ENCODE measurements at regions not wholly inside any gene's neighbourhood (a gene's known extent, or its start where the extent isn't known, plus 50 kb on each side); places are given as distances from the start of the nearest gene placed in this dataset.

DNA sequence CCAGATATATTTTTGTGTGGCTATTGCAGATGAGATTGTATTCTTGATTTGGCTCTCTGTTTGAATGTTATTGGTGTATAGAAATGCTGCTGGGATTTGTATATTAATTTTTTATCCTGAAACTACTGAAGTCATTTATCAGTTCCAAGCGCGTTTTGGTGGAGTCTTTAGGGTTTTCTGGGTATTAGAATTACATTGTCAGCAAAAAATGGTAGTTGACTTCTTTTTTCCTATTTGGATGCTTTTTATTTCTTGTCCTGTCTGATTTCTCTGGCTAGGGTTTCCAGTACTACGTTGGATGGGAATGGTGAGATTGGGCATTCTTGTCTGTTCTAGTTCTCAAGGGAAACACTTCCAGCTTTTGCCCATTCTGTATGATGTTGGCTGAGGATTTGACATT is 415.5 kb upstream of the CHRM2 start:
- no peak overlapping the region for H3K9ac ChIP-seq (replicated peaks; ENCODE audit: extremely low read depth, insufficient read depth, low read length)
- H3K27ac ChIP-seq (ENCODE audit: insufficient read depth, low read depth, low read length) = no peak overlapping the region
- intact Hi-C loops (cut with micrococcal nuclease) (no loop called here), dilution Hi-C loops (cut with MboI; ENCODE audit: extremely low pct_ligation_motif_present, low sequenced_read_pairs) (no loop called here)
- no peak overlapping the region for H3K4me2 ChIP-seq (ENCODE audit: insufficient read depth, low read length)
- BruUV-seq (replicated peaks) = no TSS peak
- FAIRE-seq = no peak
- no peak overlapping the region for H2AFZ ChIP-seq (ENCODE audit: low read depth, low read length)
- no peaks in the 10 kb centered on the region for H4K20me1 ChIP-seq (replicated peaks; ENCODE audit: control insufficient read depth, extremely low read depth, insufficient read depth, low read length)
- POLR2A ChIA-PET = no interaction called here
- H3K4me3 ChIP-seq (replicated peaks in 1 of 3; ENCODE audit: insufficient read depth in 1 of 3, low read depth in 1 of 3, low read length in 3 of 3) = no peak overlapping the region
- CTCF ChIA-PET = no interaction called here
- no peaks in the 10 kb centered on the region for H3K36me3 ChIP-seq (ENCODE audit: control insufficient read depth in 2 of 2, extremely low read depth in 1 of 2, insufficient read depth in 2 of 2, low read length in 2 of 2)
- TF ChIP-seq FOS (IDR thresholded peaks at IDR 0.05; ENCODE audit: borderline replicate concordance, insufficient read depth, low read length) = no peak
- TF ChIP-seq MAX (IDR thresholded peaks at IDR 0.05; ENCODE audit: insufficient read depth, insufficient read length) = no peak
- no peak for TF ChIP-seq MYC (IDR thresholded peaks at IDR 0.05; ENCODE audit: low read depth, low read length)
- no peak for TF ChIP-seq POLR2A (IDR thresholded peaks at IDR 0.05; ENCODE audit: low read depth, low read length)
- no peak for TF ChIP-seq JUN (IDR thresholded peaks at IDR 0.05; ENCODE audit: borderline replicate concordance, insufficient read depth, insufficient read length, low read depth)
- TF ChIP-seq EZH2 (IDR thresholded peaks at IDR 0.05; ENCODE audit: borderline replicate concordance, low read depth, low read length, severe bottlenecking) = no peak
- TF ChIP-seq POLR2AphosphoS5 (IDR thresholded peaks at IDR 0.05; ENCODE audit: insufficient read depth, low read depth, low read length) = no peak
- TF ChIP-seq, protein P1, sequence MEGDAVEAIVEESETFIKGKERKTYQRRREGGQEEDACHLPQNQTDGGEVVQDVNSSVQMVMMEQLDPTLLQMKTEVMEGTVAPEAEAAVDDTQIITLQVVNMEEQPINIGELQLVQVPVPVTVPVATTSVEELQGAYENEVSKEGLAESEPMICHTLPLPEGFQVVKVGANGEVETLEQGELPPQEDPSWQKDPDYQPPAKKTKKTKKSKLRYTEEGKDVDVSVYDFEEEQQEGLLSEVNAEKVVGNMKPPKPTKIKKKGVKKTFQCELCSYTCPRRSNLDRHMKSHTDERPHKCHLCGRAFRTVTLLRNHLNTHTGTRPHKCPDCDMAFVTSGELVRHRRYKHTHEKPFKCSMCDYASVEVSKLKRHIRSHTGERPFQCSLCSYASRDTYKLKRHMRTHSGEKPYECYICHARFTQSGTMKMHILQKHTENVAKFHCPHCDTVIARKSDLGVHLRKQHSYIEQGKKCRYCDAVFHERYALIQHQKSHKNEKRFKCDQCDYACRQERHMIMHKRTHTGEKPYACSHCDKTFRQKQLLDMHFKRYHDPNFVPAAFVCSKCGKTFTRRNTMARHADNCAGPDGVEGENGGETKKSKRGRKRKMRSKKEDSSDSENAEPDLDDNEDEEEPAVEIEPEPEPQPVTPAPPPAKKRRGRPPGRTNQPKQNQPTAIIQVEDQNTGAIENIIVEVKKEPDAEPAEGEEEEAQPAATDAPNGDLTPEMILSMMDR (IDR thresholded peaks at IDR 0.05; ENCODE audit: extremely low read depth in 1 of 2, insufficient read depth in 1 of 2, low read depth in 1 of 2, low read length in 2 of 2) = no peak
- TF ChIP-seq GATA2 (IDR thresholded peaks at IDR 0.05; ENCODE audit: insufficient read depth, insufficient read length, low read depth, low read length) = no peak
- DNase-seq (ENCODE audit: low read depth, low spot score) = no peak
- no peaks in the 10 kb centered on the region for H3K27me3 ChIP-seq (ENCODE audit: control insufficient read depth in 2 of 2, insufficient read depth in 2 of 2, low read length in 2 of 2)
- H3K4me1 ChIP-seq (ENCODE audit: control insufficient read depth, extremely low read depth, insufficient read depth, low read length) = no peaks in the 10 kb centered on the region
- no peaks in the 10 kb centered on the region for H3K79me2 ChIP-seq (ENCODE audit: control insufficient read depth, insufficient read depth, low read length)
- no peaks in the 10 kb centered on the region for H3K9me3 ChIP-seq (replicated peaks; ENCODE audit: control insufficient read depth, insufficient read depth, low read length)
- no peaks in the 10 kb centered on the region for H3K9me1 ChIP-seq (replicated peaks; ENCODE audit: control insufficient read depth, extremely low read depth, insufficient read depth, low read length)

Data from endothelial cell of umbilical vein (primary cell).